ENCODE measurements at regions not wholly inside any gene's neighbourhood (a gene's known extent, or its start where the extent isn't known, plus 50 kb on each side); places are given as distances from the start of the nearest gene placed in this dataset.

DNA sequence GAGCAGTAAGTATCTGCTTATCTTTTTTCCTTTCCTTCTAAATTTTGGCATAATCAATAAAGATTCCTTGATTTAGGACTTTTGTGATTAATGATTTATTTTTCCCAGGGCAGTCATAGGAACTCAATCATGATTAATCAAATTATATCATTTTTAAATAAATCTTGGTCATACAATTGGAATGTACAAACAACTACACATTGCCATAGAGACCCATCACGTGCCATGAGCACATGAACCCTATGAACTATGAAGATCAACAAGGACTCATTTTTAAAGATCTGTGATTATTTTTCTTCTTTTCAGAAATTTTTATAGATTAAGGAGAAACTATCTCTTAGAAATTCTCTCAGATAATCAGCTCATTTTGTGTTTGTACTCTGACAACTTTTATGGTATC, 622.4 kb downstream of the BCKDHB start:
- no peak for TF ChIP-seq YY1 (IDR thresholded peaks at IDR 0.05; ENCODE audit: insufficient read depth, insufficient read length)
- TF ChIP-seq ZNF274 (IDR thresholded peaks at IDR 0.05; ENCODE audit: low read depth, low read length), result no peak

Data from NT2/D1 (cell line).